ENCODE measurements at regions not wholly inside any gene's neighbourhood (a gene's known extent, or its start where the extent isn't known, plus 50 kb on each side); places are given as distances from the start of the nearest gene placed in this dataset.

DNA sequence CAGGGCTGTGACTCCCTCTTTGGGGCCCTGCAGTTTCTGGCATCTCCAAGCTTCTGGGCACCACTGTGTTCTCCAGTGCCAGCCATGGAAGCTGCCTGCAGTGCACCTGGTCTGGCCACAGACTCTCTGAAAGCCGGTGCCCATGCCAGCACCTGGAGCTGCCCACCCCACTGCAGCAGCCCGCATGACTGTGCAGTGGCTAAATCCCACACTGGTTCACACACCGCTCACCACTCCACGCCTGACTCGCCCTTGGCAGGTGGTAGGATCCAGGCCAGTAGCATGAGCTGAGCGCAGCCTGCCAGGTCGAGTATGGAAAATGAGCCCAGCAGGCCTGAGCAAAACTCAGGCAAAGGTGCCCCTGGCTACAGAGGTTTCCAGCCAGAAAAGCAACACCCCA lies 72.8 kb upstream of the INTU start:
- TF ChIP-seq CTCF (IDR thresholded peaks at IDR 0.05; ENCODE audit: low read depth, low read length, missing input control) (no peak), RAD21 (IDR thresholded peaks at IDR 0.05) (no peak), EGR1 (IDR thresholded peaks at IDR 0.05; ENCODE audit: low read depth in 2 of 2) (no peak), FOXA2 (IDR thresholded peaks at IDR 0.05) (no peak), TAF1 (conservative IDR thresholded peaks at IDR 0.05) (no peak), GABPA (IDR thresholded peaks at IDR 0.05 in 1 of 2, conservative IDR thresholded peaks at IDR 0.05 in 1 of 2) (no peak), HNF4G (IDR thresholded peaks at IDR 0.05) (no peak)
- TF ChIP-seq, protein P1, sequence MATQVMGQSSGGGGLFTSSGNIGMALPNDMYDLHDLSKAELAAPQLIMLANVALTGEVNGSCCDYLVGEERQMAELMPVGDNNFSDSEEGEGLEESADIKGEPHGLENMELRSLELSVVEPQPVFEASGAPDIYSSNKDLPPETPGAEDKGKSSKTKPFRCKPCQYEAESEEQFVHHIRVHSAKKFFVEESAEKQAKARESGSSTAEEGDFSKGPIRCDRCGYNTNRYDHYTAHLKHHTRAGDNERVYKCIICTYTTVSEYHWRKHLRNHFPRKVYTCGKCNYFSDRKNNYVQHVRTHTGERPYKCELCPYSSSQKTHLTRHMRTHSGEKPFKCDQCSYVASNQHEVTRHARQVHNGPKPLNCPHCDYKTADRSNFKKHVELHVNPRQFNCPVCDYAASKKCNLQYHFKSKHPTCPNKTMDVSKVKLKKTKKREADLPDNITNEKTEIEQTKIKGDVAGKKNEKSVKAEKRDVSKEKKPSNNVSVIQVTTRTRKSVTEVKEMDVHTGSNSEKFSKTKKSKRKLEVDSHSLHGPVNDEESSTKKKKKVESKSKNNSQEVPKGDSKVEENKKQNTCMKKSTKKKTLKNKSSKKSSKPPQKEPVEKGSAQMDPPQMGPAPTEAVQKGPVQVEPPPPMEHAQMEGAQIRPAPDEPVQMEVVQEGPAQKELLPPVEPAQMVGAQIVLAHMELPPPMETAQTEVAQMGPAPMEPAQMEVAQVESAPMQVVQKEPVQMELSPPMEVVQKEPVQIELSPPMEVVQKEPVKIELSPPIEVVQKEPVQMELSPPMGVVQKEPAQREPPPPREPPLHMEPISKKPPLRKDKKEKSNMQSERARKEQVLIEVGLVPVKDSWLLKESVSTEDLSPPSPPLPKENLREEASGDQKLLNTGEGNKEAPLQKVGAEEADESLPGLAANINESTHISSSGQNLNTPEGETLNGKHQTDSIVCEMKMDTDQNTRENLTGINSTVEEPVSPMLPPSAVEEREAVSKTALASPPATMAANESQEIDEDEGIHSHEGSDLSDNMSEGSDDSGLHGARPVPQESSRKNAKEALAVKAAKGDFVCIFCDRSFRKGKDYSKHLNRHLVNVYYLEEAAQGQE (IDR thresholded peaks at IDR 0.05): no peak
